ENCODE measurements at regions not wholly inside any gene's neighbourhood (a gene's known extent, or its start where the extent isn't known, plus 50 kb on each side); places are given as distances from the start of the nearest gene placed in this dataset.
"Not testable (repeated sequence)": the region's sequence is repeated elsewhere in the genome, so short reads cannot be mapped to it uniquely, and the experiment has no call there.

DNA sequence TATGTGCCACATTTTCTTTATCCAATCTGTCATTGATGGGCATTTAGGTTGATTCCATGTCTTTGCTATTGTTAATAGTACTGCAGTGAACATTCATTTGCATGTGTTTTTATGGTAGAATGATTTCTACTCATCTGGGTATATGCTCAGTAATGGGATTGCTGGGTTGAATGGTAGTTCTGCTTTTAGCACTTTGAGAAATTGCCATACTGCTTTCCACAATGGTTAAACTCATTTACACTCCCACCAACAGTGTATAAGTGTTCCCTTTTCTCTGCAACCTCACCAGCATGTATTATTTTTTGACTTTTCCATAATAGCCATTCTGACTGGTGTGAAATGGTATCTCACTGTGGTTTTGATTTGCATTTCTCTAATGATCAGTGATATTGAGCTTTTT, 62.5 kb downstream of the PRORP start:
- TF ChIP-seq, protein P1, sequence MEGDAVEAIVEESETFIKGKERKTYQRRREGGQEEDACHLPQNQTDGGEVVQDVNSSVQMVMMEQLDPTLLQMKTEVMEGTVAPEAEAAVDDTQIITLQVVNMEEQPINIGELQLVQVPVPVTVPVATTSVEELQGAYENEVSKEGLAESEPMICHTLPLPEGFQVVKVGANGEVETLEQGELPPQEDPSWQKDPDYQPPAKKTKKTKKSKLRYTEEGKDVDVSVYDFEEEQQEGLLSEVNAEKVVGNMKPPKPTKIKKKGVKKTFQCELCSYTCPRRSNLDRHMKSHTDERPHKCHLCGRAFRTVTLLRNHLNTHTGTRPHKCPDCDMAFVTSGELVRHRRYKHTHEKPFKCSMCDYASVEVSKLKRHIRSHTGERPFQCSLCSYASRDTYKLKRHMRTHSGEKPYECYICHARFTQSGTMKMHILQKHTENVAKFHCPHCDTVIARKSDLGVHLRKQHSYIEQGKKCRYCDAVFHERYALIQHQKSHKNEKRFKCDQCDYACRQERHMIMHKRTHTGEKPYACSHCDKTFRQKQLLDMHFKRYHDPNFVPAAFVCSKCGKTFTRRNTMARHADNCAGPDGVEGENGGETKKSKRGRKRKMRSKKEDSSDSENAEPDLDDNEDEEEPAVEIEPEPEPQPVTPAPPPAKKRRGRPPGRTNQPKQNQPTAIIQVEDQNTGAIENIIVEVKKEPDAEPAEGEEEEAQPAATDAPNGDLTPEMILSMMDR (IDR thresholded peaks at IDR 0.05): not testable (repeated sequence)
- TF ChIP-seq RFX5 (IDR thresholded peaks at IDR 0.05; ENCODE audit: low read length); SIN3A (IDR thresholded peaks at IDR 0.05; ENCODE audit: borderline replicate concordance, low read depth, low read length); JUND (IDR thresholded peaks at IDR 0.05); CHD2 (IDR thresholded peaks at IDR 0.05; ENCODE audit: low read length, partially characterized antibody); TAF1 (IDR thresholded peaks at IDR 0.05; ENCODE audit: borderline replicate concordance, low read depth, low read length); YY1 (IDR thresholded peaks at IDR 0.05; ENCODE audit: low read depth); FOXM1 (IDR thresholded peaks at IDR 0.05; ENCODE audit: low read depth); RAD21 (IDR thresholded peaks at IDR 0.05; ENCODE audit: low read length); EZH2phosphoT487 (IDR thresholded peaks at IDR 0.05; ENCODE audit: borderline replicate concordance, low read depth); POLR2AphosphoS5 (IDR thresholded peaks at IDR 0.05; ENCODE audit: low read depth, low read length); MXI1 (IDR thresholded peaks at IDR 0.05; ENCODE audit: low read depth, low read length): not testable (repeated sequence)
- TF ChIP-seq, protein P2, sequence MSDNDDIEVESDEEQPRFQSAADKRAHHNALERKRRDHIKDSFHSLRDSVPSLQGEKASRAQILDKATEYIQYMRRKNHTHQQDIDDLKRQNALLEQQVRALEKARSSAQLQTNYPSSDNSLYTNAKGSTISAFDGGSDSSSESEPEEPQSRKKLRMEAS (IDR thresholded peaks at IDR 0.05; ENCODE audit: low read depth): not testable (repeated sequence)
- TF ChIP-seq, protein P3, sequence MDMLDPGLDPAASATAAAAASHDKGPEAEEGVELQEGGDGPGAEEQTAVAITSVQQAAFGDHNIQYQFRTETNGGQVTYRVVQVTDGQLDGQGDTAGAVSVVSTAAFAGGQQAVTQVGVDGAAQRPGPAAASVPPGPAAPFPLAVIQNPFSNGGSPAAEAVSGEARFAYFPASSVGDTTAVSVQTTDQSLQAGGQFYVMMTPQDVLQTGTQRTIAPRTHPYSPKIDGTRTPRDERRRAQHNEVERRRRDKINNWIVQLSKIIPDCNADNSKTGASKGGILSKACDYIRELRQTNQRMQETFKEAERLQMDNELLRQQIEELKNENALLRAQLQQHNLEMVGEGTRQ (IDR thresholded peaks at IDR 0.05; ENCODE audit: borderline replicate concordance, low read depth, low read length): not testable (repeated sequence)
